RWPE1 (cell line): ENCODE measurements at regions not wholly inside any gene's neighbourhood (a gene's known extent, or its start where the extent isn't known, plus 50 kb on each side); places are given as distances from the start of the nearest gene placed in this dataset.

Source experiments
- CTCF ChIA-PET: fragments of 350-600 bp; sonication (Branson Sonifier 250); formaldehyde crosslinking; extraction: SDS; loops from one replicate; lab custom pipeline; 2021; lab: Yijun Ruan, JAX
- POLR2A ChIA-PET: fragments of 400-600 bp; formaldehyde crosslinking; extraction: SDS; loops from one replicate; lab custom pipeline; 2020; ENCODE audit warnings: antibody characterized with exemption; ENCODE audit not compliant: low non-redundant PET; lab: Yijun Ruan, JAX
- DNase-seq: peaks from one replicate; pipeline ENCODE4 v3.0.0; 2012; ENCODE audit warnings: low spot score
- H3K27ac ChIP-seq: fragments of 450-650 bp; 2 replicates; pipeline ENCODE4 v1.5.1; 2017
- TF ChIP-seq, protein P1 (sequence below): fragments of 450-650 bp; conservative IDR thresholded peaks from 2 replicates; pipeline ENCODE4 v1.5.1; 2017; ENCODE audit warnings: low read depth, mild to moderate bottlenecking

DNA sequence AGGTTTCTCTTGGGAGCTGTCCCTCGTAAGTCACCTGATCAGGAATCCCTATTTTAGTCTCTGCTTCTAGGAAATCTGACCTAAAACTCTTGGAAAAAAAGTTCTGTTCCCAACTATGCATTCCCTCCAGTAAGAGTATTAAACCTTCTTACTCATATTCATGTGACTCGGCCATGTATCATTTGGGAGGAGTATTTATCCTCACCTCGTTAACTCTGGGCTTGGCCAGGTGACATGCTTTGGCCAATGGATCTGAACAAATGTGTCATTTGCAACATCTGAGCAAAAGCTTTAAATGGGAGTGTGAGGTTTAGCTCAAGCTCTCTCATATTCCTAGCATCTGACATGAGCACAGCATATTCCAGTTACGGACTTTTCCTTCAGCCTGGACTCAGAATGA, 226.8 kb downstream of the NUAK1 start:
- ChIA-PET CTCF (no interaction called here), POLR2A (no interaction called here)
- TF ChIP-seq, protein P1, sequence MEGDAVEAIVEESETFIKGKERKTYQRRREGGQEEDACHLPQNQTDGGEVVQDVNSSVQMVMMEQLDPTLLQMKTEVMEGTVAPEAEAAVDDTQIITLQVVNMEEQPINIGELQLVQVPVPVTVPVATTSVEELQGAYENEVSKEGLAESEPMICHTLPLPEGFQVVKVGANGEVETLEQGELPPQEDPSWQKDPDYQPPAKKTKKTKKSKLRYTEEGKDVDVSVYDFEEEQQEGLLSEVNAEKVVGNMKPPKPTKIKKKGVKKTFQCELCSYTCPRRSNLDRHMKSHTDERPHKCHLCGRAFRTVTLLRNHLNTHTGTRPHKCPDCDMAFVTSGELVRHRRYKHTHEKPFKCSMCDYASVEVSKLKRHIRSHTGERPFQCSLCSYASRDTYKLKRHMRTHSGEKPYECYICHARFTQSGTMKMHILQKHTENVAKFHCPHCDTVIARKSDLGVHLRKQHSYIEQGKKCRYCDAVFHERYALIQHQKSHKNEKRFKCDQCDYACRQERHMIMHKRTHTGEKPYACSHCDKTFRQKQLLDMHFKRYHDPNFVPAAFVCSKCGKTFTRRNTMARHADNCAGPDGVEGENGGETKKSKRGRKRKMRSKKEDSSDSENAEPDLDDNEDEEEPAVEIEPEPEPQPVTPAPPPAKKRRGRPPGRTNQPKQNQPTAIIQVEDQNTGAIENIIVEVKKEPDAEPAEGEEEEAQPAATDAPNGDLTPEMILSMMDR, result no peak
- no peak overlapping the region for H3K27ac ChIP-seq
- no peak for DNase-seq

DNA sequence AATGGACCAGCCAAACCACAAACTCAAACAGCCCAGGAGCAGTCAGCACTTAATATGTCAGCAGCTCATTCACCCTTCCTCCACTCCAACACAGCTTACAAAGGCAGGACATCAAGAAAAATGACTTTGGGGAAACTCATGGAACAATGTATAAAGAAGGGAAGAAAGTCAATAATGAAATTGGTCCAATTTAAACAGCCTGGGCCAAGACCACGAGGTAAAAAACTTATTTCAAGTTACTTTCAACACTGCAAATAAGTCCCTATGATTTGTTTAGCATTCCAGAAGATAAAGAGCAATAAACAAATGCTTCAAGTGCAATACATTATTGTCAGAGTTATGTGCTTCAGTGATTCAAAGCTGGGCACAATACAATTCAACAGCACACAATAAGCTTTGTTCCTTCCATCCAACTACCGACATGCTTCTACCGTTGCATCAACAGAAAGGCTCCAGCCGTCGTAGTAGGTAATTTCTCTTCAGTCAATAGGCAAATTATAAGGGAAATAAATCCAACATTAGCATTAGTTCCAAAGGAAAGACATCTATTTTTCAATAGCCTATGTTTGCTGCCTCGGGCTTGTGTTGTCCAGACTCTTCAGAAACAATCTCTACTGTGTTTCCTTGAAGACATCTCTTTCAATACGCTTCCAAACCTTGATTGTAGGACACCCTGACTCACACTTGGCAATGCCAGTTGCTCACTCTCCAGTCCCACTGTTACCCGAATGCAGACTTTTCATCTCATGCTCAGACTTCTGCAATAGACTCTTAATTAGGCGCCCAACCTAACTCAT, 225.7 kb downstream of the NUAK1 start:
- ChIA-PET CTCF (no interaction called here), POLR2A (no interaction called here)
- DNase-seq, result no peak
- H3K27ac ChIP-seq, result no peak overlapping the region
- TF ChIP-seq, protein P1, result no peak

DNA sequence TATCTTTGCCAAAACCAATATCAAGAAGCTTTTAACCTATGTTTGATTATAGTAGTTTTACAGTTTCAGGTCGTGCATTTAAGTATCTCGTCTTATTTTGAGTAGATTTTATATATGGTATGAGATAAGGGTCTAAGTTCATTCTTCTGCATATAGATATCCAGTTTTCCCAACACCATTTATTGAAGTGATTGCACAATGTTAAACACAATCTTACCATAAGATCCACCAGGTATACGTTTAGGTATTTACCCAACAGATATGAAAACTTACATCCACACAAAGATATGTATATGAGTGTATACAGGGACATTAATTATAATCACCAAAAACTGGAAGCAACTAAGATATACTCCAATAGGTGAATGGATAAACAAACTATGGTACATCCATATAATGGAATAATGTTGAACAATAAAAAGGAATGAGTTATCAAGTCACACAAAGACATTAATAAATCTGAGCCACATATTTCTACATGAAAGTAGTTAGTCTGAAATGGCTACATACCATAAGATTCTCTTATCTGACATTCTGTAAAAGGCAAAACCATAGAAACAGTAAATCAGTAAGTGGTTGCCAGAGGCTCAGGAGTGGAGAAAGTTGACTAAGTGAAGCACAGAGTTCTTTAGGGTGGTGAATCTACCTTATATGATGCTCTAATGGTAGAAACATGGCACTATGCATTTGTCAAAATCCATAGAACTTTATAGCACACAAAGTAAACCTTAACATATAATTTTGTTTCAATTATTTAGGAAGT, 222.6 kb downstream of the NUAK1 start:
- no peak overlapping the region for H3K27ac ChIP-seq
- CTCF ChIA-PET, result no interaction called here
- POLR2A ChIA-PET, result no interaction called here
- DNase-seq, result no peak
- TF ChIP-seq, protein P1, result no peak

DNA sequence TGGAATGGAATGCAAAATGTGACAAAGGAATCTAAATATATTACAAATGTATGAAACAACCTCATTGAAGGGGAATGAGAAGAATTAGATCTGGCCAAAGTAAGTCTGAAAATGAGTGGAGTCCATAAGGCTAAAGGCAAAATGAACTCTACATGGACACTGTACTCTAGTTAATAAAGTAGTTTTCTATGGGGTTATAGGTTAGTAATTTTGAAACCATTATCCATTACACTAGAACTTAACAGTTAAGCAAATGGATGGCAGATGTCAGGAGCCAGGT, 222.1 kb downstream of the NUAK1 start:
- ChIA-PET CTCF (no interaction called here), POLR2A (no interaction called here)
- H3K27ac ChIP-seq, result no peak overlapping the region
- no peak for DNase-seq
- TF ChIP-seq, protein P1, result no peak

DNA sequence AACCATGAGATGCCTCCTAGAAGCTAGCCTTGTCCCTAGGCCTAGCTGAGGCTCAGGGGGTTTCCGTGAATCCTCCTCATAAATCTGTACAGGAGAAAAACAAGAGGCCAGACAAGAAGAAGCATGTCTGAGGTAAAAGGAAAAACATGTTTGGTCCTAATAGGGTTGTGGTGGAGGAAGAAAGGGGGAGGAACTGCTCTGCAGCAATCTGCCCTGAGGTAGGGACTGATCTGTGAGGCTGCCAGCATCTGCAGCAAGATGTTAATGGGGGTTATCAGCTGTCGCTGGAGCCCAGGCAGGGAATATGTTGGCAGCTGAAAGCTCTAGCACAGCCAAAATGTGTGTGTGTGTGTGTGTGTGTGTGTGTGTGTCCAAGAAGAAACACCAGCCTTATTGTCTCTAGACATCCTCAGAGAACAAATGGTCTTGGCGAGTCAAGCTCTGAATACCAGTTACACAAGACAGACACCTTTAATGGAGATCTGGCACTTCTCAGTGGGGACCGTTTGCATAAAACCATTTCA, 218.5 kb downstream of the NUAK1 start:
- peak; percentile 36 for DNase-seq
- peak overlapping the region; percentile 65 for H3K27ac ChIP-seq
- ChIA-PET POLR2A (no interaction called here), CTCF (no interaction called here)
- TF ChIP-seq, protein P1, result no peak

DNA sequence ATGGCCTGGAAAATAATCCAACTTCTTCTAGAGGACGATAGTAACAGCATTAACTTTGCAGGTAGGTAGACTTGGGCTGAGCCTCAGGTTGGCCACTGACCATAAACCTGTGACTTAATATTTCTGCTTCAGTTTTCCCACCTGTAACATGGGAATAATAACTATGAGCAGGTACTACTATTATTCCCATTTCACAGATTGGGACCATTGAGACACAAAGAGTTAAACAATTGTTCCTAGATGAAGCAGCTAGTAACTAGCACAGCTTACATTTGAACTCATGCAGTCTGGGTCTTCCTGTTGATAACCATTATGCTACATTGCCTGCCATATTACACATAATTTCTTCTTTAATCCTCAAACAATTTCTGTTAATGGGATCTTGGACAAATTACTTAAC, 217.7 kb downstream of the NUAK1 start:
- ChIA-PET POLR2A (no interaction called here), CTCF (no interaction called here)
- H3K27ac ChIP-seq, result no peak overlapping the region
- DNase-seq, result no peak
- TF ChIP-seq, protein P1, result no peak
